ENCODE measurements at regions not wholly inside any gene's neighbourhood (a gene's known extent, or its start where the extent isn't known, plus 50 kb on each side); places are given as distances from the start of the nearest gene placed in this dataset.

DNA sequence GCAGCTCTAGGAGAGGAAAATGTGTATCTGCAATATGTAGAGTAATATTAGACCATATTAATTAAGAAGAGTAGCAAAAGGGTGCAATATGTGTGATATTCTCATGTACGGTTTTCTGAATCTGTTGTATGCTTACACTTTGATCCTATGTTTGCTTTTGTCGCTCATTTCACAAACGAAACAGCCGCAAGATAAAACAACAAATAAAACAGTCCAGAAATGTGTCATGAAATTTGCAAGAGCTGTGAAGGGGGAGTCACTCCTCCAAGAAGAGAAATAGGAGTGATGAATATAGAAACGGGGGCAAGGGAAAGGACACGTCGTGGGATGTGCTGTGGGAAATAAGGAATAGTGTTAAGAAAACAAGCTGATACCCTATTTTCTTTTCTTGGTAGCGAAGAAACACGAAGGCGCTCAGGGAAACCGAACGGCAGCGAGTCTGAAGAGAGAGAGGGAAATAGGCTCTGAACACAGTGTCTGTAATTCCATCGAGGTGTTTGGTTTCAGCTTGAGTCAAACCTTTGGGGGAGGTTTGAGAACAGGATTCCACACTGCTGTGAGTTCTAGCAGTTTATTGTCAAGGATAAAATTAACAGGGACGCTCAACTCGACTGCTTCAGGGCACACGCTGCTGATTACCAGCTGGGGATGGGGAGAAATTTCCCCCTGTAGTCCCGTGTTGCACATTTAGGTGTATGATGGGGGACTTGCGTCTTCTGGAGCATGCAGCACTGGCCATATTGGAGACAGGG is 595.6 kb upstream of the TENM3 start:
- no peak for DNase-seq

- no peak for DNase-seq
These were observed 593.0 kb upstream of the TENM3 start for GRCh38 chr4:181650033-181650825.

DNA sequence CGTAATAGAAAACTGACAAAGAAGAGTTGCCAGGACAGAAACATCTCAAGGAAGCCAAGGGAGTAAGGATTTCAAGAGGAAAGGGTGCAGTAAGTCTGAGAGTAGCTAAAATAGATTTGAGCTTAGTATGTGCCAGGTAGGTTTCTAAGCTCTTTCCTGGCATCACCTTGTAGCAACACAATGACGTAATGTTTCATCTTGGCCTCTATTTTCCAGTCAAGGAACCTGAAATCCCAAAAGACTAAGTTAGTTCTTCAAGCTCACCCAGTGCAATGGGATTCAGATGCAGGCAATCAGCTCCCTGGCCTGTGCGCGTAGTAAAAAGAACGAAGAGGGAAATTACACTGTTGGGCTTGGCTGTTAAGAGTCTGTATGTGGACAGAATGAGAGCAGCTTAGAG is 586.5 kb upstream of the TENM3 start:
- no peak for DNase-seq

DNA sequence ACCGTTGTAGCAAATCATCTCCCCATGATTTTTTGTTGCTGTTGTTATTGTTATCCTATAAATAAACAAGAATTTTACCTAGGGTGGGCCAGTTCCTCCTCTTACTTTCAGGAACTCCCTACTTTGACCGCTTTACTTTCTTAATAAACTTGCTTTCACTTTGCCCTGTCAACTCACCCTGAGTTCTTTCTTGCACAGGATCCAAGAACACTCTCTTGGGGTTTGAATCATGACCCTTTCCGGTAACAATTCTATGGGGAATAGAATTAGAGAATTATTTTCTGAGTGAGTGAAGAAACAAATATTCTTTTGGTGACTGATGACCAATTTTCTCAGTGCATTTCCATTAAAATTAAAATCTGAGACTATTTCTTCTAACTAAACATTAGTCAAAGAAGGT is 584.0 kb upstream of the TENM3 start:
- no peak for DNase-seq

DNA sequence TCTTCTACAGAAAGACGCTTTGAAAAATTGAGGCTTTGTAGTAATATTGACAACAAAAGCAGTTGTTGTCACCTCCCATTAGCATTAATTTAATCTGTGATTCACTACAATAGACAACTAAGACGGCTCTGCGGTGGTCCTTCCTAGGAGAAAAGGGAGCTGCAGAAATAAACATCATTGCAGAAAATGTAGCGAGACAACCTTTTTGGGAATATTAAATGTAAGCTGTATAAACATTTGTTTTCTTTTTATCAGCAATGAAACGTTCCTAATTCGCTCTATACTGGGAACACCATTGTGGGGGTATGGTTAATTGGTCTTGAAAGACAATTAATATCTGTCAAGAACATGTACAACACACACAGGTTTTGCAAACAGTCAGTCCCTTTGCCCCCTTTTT is 583.3 kb upstream of the TENM3 start:
- no peak for DNase-seq

GRCh38 chr4:181661090-181661489 is 582.1 kb upstream of the TENM3 start:
- no peak for DNase-seq

DNA sequence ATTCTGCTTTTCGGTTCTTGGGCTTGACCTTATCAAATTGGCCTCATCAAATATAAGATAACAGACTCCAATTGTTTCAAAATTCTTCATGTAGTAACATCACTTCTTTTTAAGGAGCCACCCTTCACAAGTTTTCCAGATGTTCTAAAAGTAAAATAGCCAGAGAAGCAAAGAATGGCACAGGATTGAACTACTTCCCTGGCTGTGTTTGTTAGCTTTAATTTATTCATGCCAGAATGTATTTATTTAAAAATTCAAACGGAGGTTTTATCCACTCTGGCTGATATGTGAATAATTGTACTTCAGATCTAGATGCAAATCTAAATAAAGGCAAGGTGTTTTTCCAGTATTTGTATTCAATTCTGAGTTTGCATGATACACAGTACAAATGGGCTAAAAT is 581.3 kb upstream of the TENM3 start:
- no peak for DNase-seq

GRCh38 chr4:181662383-181662782 is 580.8 kb upstream of the TENM3 start:
- no peak for DNase-seq

DNA sequence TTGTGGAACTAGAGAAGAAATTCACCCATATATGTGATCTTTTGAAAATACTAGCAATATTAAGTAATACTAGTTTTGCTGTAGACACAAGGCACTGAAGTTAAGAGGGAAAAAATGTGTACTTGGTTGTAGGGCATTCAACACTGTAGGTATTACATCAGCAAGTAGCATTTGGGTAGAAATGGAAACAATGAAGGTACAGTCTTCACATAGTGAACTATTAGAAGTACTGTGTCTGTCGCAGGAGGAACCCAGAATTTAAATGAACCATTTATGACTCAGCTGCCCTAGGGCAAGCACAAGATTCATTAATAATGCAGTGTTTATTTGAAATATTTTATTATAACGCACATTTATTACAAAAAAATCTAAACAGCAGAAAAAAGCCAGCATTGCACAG is 572.7 kb upstream of the TENM3 start:
- DNase-seq: no peak

- DNase-seq: no peak
These were observed 571.5 kb upstream of the TENM3 start for GRCh38 chr4:181671672-181672071.

DNA sequence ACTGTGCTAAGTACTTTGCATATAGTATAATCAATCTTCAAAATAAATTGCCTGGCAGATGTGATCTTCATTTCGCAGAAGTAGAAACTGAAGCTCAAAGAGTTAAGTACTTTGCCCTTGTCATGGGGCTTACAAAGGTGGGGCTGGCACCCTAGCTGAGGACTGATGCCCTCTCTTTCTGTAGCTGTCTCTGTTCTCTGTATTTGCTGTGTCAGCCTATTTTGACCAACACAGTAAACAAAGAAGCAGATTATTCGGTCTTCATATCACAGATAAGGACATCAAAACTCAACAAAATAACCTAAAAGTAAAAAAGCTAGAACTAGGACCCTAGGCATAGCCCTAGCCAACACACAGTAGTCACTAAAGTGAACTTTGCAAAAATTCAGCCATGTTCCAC is 570.5 kb upstream of the TENM3 start:
- no peak for DNase-seq

- DNase-seq: no peak
These were observed 568.8 kb upstream of the TENM3 start for GRCh38 chr4:181674315-181674875.

GRCh38 chr4:181676546-181676945 is 566.7 kb upstream of the TENM3 start:
- no peak for DNase-seq

DNA sequence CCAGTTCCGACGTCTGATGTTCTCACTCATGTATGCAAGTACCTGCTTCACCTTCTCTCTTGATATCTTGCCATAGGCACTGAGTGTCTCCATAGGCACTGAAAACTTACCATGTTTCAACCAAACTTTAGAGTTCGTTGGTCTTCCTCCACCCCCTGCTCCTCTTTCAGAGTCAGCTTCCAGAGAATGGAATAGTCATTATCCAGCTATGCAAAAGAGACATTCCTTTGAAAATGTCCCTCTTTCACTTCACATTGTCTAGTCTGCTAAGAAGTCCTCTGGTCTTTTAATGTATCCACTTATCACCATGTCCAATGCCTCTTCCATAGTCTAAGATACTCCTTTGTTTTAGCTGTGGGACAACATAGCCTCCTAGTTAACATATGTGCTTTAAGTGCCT is 566.0 kb upstream of the TENM3 start:
- no peak for DNase-seq

DNA sequence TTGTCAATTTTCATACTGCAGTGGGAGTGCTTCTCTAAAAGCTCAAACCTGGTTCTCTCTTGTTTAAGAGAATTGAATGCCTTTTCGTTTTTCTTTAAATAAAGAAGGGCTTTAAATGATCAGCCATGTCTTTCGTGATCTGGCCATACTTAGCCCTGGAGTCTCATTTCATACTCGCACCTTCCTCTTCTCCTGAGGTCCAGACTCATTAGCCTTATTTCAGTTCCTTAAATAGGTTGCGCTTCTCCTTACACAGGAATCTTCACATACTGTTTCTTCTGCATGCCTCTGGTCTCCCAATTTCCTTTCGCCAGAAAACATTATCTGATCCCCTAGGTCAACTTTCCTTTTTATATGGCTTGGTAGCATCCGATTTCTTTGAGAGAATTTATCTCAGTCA is 565.6 kb upstream of the TENM3 start:
- no peak for DNase-seq

GRCh38 chr4:181679754-181680153 is 563.4 kb upstream of the TENM3 start:
- no peak for DNase-seq

DNA sequence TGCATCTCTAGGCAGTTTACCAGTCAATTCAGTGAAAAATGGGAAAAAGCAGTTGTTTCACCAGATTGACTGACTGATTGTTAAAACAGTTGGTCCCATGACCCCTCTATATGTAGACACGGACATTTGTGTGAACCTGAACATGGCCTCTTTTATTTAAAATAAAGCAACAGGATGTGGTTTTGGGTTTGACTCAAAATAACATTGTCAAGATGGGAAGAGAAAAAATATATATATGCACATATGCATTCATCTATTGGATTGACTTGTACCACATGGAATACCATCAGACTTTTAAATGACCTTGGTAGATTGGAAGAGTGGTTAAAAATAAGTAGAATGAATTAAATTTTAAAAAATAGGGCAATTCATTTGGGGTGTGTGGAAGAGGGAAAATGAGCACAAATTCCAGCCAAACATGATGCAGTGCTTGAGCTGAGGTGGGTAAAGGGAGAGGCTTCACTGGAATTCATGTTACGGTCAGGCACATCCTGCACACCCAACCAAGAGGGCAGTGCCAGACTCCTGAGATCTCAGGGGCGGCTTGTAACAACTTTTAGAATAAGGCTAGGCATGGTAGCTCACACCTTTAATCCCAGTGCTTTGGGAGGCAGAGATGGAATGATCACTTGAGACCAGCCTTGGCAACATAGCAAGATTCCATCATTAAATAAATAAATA is 560.7 kb upstream of the TENM3 start:
- DNase-seq: no peak

DNA sequence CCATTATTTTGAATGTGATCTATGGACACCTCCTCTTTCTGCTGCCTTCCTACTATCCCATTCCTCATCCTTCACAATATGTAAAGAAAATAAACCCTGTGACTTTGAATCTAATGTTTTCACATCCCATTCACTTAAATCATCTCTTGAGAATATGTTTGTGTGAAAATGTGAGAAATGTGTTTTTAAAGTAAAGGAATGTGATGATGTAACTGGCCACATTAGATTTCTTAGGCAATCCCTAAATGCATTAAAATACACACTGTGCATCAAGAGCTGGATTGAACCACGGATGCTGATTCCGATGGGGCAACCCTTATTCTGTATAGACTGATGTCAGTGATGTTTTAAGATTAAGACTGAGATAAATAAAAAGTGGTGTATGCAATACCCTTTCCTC is 558.9 kb upstream of the TENM3 start:
- DNase-seq: no peak

GRCh38 chr4:181685461-181685860 is 557.7 kb upstream of the TENM3 start:
- no peak for DNase-seq

- no peak for DNase-seq
These were observed 557.3 kb upstream of the TENM3 start for GRCh38 chr4:181685911-181686310.

DNA sequence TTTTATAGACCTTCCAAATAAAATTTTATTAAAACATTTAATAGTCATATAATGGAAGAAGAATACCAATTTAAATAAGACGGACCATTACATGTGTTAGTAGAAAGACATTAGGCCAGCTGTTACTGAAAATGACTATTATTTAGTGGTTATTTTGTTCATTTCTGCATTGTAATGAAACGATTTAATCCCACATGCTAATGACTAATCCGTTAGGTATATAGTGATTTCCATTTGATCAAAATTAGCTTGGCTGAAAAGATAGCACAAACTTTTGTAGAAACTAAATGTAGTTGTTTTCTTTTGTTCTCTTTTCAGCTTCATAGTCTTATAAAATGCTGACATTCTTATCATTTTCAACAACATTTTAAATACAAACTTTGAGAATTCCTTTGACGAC is 556.1 kb upstream of the TENM3 start:
- no peak for DNase-seq

DNA sequence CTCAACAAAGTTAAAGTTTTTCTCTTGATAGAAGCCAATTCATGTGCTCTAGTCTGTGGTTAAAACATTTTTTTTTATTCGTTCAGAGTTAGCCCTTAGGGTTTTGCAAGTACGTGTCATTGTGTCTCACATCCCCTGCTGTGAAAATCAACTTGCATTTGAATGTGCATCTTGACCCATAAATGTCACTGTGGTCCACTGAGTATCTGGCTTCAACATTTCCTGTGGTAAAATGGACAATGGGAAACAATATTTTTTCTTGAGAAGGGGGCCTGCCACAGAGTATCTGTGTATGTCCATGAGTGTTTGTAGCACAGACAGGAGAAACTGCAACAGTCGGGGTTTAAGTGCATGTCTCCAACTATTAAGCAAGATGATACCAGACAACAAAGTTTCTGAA is 554.8 kb upstream of the TENM3 start:
- DNase-seq: no peak

DNA sequence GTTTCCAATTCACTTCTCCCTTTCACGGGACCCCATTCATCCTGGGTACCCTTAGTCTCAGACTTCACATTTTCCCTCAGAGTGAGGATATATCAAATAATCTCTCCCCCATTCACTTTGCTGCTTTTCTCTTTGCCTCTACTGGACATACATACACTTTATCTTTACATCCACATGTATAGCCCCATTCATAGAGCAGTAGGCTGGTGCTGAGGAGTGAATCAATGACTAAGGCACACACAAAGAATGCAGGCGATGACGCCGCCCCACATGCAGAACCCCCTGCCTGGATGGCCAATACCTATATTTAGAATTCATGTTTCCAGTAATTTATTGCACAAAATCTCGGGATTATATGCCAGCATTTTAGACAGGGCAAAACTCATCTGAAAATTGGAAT is 554.3 kb upstream of the TENM3 start:
- no peak for DNase-seq

- no peak for DNase-seq
These were observed 552.7 kb upstream of the TENM3 start for GRCh38 chr4:181690498-181690897.

All from activated T-cell treated with anti-CD3 and anti-CD28 coated beads for 4 hours (primary cell).